HG02973 (cell line): ENCODE measurements at regions not wholly inside any gene's neighbourhood (a gene's known extent, or its start where the extent isn't known, plus 50 kb on each side); places are given as distances from the start of the nearest gene placed in this dataset.
"Not testable (repeated sequence)": the region's sequence is repeated elsewhere in the genome, so short reads cannot be mapped to it uniquely, and the experiment has no call there.

Source experiments
- ATAC-seq: cut with Tn5 transposase; IDR thresholded peaks from one replicate; pipeline ENCODE4 v1.9.1; 2021; ENCODE audit warnings: moderate library complexity; ENCODE audit not compliant: unreplicated experiment

DNA sequence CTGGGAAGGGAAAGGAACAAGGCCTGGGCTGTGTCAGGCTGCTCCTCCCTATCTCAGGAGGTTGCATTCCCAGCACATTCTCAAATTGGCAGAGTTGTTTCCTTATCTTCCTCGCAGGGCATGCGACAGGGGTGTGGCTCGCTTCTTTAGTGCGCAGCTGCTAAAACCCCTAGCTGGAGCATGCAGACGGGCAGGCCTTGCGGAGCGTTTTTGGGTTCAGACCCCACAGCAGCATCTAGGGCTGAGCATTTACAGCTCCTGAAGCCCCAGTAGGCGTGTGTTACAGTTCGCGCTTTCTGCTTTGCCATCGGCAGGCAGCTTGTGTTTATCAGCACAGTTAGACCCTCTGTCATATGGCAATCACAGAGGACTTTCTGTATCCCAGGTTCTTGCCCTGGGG lies 392.4 kb downstream of the TECRL start:
- ATAC-seq, result no peak

DNA sequence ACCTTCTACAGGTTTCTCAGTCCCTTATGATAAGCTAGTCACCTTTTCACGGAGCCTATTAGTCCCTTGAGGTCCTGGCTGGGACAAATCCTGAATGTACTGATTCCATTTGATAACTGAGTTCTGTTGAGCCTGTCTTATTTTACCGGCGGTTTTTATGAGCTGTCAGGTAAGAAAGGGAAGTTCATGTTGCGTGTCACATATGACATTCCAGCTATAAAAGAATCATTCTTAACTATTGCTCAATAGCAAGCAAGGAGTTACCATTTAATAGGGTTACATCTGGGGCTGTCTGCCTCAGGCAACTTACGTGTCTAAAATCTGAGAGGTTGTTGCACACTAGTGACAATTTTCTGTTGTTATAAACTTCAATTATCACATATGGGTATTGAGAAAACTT lies 394.6 kb downstream of the TECRL start:
- ATAC-seq, result no peak

DNA sequence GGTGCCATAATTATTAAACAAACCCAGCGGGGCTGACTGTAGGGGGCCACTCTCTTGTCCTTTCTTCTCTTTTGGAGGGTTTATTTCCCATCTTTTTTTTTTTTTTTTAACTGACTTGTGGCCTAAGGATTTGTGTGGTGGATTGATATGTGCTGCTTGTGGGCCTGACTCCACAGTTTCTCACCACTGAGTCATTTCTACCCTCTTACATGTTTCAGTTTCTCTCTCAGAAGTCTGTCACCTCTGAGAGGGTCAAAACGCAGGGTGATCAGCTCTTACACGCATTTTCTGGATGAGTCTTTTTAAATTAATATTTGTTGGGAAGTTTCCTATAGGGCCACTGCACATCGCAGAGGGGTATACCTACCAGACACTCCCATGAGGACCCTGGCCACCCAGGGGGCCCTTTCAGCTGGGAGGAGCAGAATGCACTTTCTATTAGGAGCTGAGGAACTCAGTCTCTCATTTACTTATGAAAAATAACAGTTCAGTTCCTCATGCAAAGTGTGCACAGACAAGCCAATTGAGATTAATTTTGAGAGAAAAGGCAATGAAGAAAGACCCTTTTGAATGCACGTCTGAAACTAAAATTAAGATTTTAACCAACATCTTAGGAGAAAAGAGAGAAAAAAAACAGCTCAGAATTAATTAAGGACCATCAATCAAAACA lies 407.9 kb downstream of the TECRL start:
- no peak for ATAC-seq

DNA sequence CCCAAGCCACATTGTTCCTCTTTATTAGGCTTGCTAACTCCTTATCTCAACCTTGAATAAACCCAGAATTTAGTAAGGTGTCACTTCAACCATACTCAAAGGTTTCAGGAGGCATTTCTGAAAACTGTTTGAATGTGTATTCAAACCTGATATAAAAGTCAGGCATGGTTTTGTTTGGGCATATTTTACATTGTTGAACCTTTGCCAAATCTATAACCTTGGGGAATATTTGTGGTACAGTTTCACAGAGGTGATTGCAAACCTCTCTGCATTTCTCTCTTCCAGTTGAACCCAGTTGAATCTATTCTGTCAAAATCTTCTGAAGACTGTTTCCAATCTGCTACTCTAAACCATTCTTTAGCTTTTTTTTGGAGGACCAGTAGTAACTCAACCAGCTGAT lies 409.0 kb downstream of the TECRL start:
- no peak for ATAC-seq

DNA sequence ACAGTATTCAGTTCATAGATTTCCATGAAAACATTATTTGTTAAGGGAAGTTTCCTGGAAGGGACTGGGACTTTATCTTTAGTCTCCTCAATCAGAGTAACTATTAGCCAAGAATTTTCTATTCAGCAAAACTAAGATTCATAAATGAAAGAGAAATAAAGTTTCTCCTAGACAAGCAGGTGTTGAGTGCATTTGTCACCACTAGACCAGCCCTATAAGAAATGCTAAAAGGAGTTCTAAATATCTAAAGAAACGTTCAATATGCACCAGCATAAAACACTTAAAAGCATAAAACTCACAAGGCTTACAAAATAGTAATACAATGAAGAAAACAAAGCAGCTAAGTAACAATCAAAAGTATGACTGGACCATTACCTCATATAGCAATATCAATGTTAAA lies 423.0 kb downstream of the TECRL start:
- no peak for ATAC-seq

DNA sequence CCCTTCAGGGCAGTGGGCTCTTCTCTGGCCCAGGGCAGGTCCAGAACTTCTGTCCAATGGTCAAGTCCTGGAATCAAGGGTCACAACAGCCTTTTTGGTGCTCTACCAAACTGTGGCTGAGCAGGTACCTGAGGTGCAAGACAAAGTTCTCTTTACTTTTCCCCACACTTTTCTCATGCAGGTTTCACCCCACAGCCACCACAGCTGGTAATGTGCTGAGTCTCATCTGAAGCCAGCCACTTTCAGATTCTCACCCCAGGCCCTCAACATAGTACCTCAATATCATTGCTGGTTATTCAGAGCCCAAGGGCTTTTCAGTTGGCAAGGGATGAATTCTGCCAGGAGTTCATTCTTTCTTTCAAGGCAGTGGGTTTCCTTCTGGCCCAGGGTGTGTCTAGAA lies 426.0 kb downstream of the TECRL start:
- ATAC-seq, result no peak

DNA sequence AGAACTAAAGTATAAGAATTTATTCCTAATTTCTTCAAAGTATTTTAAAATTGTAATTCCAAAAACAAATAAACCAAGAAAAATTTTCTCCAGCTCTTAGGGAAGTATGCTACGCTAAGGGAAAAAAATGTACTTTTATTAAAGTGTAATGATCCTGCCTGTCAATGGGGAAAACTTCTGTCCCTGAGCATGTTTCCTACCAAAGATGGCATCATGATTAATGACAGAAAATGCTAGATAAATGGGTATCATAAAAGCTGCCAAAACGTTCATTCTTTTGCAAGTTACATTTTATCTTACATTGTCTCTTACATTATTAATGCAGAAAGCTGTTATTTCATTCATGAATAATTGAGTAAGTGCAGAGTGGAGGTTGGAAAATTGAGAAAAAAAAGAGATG lies 443.4 kb downstream of the TECRL start:
- ATAC-seq, result no peak

DNA sequence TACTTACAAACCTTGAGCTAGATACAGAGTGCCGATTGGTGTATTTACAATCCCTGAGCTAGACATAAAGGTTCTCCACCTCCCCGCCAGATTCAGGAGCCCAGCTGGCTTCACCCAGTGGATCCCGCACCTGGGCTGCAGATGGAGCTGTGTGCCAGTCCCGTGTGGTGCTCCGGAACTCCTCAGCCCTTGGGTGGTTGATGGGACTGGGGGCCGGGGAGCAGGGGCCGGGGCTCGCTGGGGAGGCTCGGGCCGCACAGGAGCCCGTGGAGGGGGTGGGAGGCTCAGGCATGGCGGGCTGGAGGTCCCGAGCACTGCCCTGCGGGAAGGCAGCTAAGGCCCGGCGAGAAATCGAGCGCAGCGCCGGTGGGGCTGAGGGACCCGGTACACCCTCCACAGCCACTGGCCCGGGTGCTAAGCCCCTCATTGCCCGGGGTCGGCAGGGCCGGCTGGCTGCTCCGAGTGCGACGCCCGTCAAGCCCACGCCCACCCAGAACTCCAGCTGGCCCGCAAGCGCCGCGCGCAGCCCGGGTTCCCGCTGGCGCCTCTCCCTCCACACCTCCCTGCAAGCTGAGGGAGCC lies 466.5 kb downstream of the TECRL start:
- not testable (repeated sequence) for ATAC-seq

DNA sequence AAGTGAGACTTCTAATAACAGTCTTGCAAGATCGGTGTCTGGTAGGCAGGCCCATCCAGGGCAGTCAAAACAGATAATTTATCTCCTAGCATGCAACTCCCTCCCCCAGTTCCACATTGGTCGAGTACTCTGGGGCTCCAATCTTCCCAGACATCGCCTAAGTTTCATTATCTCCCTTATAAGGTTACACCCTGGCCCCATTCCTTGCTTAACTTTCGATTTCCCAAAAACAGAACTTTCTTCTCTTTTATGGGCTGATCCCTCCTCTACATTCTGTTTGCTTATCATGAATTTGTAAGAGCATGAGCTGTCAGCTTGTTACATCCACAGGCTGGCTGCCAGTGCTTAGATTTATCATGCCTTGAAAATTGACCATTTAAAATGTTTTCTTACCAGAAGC lies 471.3 kb downstream of the TECRL start:
- no peak for ATAC-seq

DNA sequence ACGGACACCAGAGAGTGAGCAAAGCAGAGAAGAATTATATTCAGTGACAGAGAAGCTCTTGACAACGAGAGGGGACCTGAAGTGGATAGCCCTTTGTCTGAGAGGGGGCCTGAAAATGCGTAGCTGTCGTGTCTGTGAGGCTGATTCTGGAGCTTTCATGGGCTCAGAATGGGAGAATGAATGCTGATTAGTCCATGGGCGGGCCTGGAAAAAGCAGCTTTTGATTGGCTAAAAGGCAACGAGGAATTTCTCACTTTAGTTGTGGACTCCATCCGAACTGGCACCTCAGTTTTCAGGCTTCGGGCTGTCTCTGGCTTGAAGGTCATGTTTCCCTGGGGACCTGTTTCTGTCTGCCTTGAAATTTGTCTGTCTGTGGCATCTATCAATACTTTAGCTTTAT lies 487.1 kb downstream of the TECRL start:
- no peak for ATAC-seq

DNA sequence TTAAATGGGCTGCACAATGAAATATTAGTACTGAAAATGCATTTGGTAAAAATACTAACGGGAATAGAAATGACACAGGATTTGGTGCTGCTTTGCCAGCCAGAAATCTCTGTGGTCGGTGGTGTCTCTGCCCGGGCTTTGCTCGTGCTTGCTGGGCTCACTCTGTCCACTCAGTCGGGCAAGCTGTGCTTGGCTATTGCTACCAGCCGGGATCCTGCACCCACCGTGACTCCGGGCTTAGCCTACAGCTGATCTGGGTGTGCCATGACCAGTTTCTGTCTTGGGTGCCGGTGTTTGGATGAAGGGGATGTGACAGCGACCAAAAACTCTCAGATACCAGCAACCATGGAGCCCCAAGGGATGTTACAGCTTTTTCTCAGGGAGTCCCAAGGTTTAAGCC lies 487.7 kb downstream of the TECRL start:
- no peak for ATAC-seq

DNA sequence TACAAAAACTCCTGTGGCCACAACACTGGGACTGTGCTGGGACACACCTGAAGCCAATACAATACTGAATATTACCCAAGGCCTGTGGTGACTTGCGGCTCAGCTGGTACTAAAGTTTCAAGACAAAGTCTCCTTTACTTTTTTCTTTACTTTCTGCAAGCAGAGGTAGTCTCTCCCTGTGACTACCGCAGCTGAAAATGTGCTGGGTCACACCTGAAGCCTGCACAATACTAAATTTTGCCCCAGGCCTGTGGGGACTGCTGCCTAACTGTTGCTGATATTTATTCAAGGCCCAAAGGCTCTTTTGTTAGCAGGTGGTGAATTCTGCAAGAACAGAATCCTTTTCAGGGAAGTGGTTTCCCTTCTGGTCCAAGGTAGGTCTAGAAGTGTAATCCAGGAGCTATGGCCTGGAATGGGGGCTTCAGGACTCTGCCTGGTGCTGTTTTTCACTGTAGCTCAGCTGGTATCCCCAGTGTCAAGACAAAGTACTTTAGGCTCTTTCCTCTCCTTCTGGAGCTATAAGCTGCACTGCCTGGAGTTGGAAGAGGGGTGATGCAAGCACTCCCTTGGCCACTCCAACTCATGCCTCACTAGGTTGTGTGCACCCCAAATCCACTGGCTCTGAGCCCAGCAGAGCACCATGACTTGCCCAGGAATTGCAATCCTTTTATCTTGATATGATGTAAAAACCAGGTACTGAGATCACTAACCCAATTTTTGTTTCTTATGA lies 489.4 kb downstream of the TECRL start:
- no peak for ATAC-seq

DNA sequence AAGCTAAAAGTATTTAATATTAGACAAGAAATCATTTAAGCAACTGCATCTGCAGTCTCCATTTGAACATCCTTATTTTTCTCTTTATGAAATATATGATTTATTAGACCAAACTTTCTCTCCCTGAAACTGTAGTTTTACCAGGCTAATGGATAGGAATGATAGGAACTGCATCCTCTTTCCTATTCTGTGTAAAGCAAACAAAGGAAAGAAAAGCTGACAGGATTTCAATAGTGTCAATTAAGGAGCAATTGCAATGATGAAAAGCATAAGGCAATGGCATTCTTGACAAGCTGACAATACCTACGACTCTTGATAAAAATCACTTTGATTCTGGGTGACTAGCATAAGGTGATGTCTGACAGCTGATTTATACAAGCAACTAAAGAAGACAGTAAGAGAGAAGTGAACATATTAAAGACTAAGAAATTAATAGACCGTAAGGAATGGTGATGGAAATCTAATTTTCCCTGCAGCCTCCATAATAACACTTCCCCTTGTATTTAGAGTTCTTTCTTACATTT lies 502.5 kb downstream of the TECRL start:
- ATAC-seq, result no peak

DNA sequence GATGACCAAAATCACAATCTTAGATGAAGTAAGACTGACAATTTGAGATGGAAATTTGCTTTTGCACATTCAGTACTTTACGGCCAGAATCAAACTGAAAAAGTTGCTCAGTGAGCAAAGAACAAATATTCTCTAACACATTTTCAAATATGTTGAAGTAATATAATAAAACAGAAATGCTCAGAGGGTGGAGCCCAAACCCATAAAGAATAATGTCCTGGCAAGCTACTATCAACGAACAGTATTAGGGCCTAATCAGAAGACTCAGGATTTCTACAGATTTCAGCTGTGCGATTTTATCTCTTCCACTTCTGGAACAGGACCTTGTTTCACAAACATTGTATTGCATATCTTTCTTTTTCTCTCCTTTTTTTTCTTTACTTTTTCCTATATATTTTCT lies 505.0 kb downstream of the TECRL start:
- ATAC-seq, result no peak

DNA sequence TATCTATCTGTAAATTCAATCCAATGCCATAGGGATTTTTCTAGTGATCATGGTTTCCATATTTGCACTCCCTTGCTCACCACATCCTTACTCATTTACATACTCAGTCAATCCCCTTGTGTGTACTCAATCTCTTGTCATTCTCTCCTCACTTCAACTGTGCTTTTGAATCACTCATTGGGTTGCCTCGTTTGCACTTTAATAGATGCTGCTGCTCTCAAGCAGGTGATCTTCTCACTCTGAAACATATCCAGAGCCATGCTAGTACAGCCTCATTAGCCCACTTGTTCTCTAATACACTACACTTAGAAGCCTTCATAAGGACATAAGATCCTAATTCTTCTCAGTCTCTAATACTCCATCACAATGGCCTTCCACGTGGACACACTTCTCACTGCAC lies 507.9 kb downstream of the TECRL start:
- ATAC-seq, result no peak

DNA sequence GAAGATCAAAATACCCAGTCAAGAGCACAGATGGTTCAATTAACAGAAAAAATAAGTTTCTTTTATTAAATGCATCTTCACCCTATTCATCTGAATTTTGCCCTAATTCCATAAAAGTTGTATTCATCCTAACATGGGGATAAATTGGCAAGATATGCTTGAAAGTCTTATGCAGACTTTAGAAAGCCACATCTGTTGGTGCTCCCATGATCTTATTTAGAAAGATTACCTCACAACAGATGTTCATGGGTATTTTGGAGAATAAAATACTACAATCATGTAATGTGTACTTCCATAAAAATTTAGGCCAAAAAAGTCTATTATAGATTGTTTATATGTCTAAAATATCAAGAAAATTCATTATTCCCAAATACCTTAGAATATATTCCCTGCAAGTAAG lies 510.3 kb downstream of the TECRL start:
- no peak for ATAC-seq

DNA sequence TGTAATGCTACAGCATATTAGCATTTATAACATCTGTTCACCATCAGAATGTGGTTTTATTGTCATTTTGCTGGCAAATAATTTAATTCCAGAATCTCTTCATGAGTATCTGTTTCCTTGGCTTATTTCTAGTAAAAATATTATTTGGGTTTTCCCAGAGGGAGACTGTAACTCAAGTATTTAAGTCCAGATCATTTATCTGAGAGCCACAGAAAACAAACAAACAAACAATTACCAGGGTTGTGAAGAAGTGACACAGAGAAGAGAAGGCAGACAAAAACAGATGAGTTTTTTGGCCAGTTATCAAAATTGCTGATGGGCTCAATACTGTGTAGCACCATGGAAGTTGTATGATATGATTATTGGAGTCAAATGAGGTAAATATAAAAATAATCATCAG lies 515.1 kb downstream of the TECRL start:
- ATAC-seq, result no peak

DNA sequence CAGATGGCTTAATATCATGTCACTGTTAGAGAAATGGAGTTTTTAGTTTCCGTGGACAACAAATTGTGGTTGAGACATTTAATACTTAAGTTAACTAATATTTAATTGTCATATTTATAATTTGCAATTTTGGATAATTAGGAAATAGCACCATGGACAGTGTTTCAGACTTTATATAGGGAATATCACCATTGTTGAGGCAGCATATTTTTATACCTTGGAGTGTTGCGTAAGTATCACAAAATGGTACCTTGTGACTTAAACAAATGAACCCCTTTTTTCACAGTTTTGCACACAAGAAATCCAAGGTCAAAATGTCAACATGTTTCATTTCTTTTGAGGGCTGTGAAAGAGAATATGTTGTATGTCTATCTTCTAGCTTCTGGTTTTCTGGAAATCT lies 539.9 kb downstream of the TECRL start:
- ATAC-seq, result no peak

DNA sequence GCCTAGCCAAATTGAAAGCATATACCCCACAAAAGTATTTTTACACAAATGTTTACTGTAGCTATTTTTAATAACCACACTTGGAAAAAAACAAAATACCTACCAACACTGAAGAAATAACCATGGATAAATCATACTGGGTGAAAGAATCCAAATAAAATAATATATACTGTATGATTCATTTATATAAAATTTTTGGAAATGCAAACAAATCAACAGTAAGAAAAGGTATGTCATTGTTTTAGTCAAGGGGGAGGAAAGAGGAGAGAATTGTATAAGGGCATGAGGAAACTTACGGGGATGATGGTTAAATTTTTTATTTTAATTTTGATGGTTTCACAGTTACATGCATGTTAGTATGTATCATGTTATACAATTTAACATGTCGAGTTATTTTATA lies 557.8 kb downstream of the TECRL start:
- ATAC-seq, result no peak

DNA sequence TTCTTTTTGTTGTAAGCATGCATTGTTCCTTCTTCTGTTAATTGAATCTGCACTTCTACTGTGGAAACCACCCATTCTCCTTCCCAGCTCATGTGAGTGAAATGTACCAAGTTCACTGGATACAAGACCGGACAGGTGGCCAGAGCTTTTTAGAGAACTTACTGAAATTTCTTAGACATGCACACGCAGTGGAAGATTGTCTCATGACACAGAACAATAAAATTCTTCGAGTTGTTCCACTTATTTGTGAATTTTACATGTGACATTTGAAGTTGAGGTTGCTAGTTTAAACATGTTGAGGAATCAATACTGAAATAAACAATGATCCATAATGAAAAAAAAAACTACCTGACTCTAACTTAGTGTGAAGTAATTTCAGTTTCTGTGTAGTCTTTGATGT lies 568.0 kb downstream of the TECRL start:
- ATAC-seq, result no peak

DNA sequence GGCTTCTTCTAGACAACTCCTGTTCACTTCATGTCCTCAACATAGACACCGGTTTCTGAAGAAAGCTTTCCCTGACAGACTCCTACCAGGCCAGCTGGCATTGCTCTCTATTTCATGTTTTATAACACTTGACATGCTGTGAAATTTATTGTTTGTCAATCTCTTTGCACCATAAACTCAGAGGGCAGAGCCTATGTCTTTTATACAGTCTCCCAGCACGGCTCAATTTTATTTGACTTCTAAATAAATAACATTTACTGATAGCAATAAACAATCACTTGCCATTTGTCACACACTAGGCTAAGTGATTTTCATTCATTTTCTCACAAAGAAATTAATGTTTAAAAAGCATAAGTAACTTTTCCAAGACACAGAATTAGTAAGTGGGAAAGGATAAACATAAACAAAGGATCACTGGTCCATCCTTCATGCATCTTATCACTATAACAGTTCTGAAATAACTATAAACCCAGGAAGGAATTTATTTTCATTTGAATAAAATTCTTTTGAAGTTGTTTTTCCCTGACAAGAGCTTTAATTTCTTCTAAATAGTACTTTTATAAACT lies 577.6 kb downstream of the TECRL start:
- ATAC-seq, result no peak
